Osteocyte (in vitro differentiated cells): ENCODE measurements at regions not wholly inside any gene's neighbourhood (a gene's known extent, or its start where the extent isn't known, plus 50 kb on each side); places are given as distances from the start of the nearest gene placed in this dataset.

Source experiments
- DNase-seq: peaks from one replicate; pipeline ENCODE4 v3.0.0; 2021; ENCODE audit warnings: mixed read lengths; ENCODE audit not compliant: unreplicated experiment; ENCODE audit errors: extremely low spot score
- H3K27ac Mint-ChIP-seq: one replicate; pipeline ENCODE4 v1.8.0; 2021; ENCODE audit warnings: mild to moderate bottlenecking, mixed read lengths; ENCODE audit not compliant: unreplicated experiment
- H3K27me3 Mint-ChIP-seq: one replicate; pipeline ENCODE4 v1.8.0; 2021; ENCODE audit warnings: mixed read lengths; ENCODE audit not compliant: unreplicated experiment
- H3K36me3 Mint-ChIP-seq: one replicate; pipeline ENCODE4 v1.8.0; 2021; ENCODE audit warnings: mixed read lengths; ENCODE audit not compliant: unreplicated experiment
- H3K4me1 Mint-ChIP-seq: one replicate; pipeline ENCODE4 v1.8.0; 2021; ENCODE audit warnings: mixed read lengths; ENCODE audit not compliant: unreplicated experiment
- H3K4me3 Mint-ChIP-seq: one replicate; pipeline ENCODE4 v1.8.0; 2021; ENCODE audit warnings: mild to moderate bottlenecking, moderate library complexity, mixed read lengths; ENCODE audit not compliant: unreplicated experiment
- H3K9me3 Mint-ChIP-seq: one replicate; pipeline ENCODE4 v1.8.0; 2021; ENCODE audit warnings: mixed read lengths; ENCODE audit not compliant: unreplicated experiment
- CTCF ChIP-seq: fragments of 200-600 bp; sonication (generic); IDR thresholded peaks from 2 replicates; pipeline ENCODE4 v1.5.0; 2021; ENCODE audit warnings: antibody characterized with exemption, mild to moderate bottlenecking, moderate library complexity

DNA sequence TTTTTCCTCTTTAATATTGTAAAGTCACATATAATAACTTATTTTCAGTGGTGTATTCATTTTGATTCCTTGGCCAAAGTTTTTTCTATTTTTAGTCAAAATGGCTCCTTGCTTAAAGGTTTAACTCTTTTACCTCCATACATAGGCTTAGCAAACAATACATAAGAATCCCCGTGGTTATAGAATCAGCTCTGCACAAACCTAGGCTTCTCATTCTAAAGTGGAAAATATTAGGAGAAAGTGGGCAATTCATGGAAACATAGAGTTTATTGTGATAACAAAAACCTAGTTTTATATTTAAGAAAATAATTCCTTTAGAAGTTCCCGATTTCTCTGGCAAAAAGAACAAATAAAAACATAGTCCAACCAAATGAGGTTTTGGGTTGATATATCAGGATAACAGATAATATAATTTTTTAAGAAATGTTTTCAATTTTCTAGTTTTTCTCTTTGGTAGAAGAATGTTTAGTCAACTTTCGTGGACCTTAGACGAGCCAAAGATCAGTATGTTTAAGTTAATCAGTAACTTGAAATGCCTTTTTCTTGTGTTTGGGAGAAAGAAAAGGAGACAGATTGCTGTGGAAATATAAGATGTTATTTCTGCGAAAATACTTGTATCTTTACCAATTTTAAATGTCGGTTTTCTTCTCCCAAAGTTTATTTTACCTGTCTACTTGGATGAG is 93.4 kb upstream of the KLF12 start:
- no peak for TF ChIP-seq CTCF
- Mint-ChIP-seq H3K27ac (no peak overlapping the region), H3K36me3 (no peaks in the 10 kb centered on the region), H3K4me1 (peaks cover 5% of the 10 kb centered on the region), H3K4me3 (no peak overlapping the region), H3K27me3 (no peaks in the 10 kb centered on the region), H3K9me3 (no peaks in the 10 kb centered on the region)
- DNase-seq: no peak

GRCh38 chr13:74226791-74227475 is 92.7 kb upstream of the KLF12 start:
- no peak for DNase-seq
- TF ChIP-seq CTCF: no peak

GRCh38 chr13:74221752-74222151 is 87.5 kb upstream of the KLF12 start:
- Mint-ChIP-seq H3K36me3 (no peaks in the 10 kb centered on the region), H3K27ac (peak overlapping the region; percentile 72), H3K4me1 (peaks cover 53% of the 10 kb centered on the region), H3K27me3 (no peaks in the 10 kb centered on the region), H3K4me3 (no peak overlapping the region), H3K9me3 (peaks cover 8% of the 10 kb centered on the region)
- no peak for TF ChIP-seq CTCF
- no peak for DNase-seq

More at GRCh38 chr13:74226791-74227475, 92.7 kb upstream of the KLF12 start:
- Mint-ChIP-seq H3K27me3 (no peaks in the 10 kb centered on the region), H3K9me3 (peaks cover 3% of the 10 kb centered on the region), H3K36me3 (no peaks in the 10 kb centered on the region), H3K27ac (no peak overlapping the region), H3K4me3 (no peak overlapping the region), H3K4me1 (peaks cover 10% of the 10 kb centered on the region)

- no peaks in the 10 kb centered on the region for H3K27me3 Mint-ChIP-seq
- H3K4me1 Mint-ChIP-seq: peaks cover 62% of the 10 kb centered on the region
- peaks cover 8% of the 10 kb centered on the region for H3K9me3 Mint-ChIP-seq
- H3K4me3 Mint-ChIP-seq: no peak overlapping the region
- H3K36me3 Mint-ChIP-seq: no peaks in the 10 kb centered on the region
- no peak for DNase-seq
- TF ChIP-seq CTCF: no peak
- no peak overlapping the region for H3K27ac Mint-ChIP-seq
Measured at GRCh38 chr13:74219566-74219965, 85.4 kb upstream of the KLF12 start.

GRCh38 chr13:74218291-74218690 is 84.1 kb upstream of the KLF12 start:
- Mint-ChIP-seq H3K4me1 (peaks cover 62% of the 10 kb centered on the region), H3K4me3 (no peak overlapping the region), H3K27ac (peak overlapping the region; percentile 59)

More at GRCh38 chr13:74218291-74218690, 84.1 kb upstream of the KLF12 start:
- no peak for DNase-seq
- Mint-ChIP-seq H3K36me3 (no peaks in the 10 kb centered on the region), H3K27me3 (no peaks in the 10 kb centered on the region), H3K9me3 (peaks cover 8% of the 10 kb centered on the region)
- TF ChIP-seq CTCF: no peak
